ENCODE measurements at regions not wholly inside any gene's neighbourhood (a gene's known extent, or its start where the extent isn't known, plus 50 kb on each side); places are given as distances from the start of the nearest gene placed in this dataset.

DNA sequence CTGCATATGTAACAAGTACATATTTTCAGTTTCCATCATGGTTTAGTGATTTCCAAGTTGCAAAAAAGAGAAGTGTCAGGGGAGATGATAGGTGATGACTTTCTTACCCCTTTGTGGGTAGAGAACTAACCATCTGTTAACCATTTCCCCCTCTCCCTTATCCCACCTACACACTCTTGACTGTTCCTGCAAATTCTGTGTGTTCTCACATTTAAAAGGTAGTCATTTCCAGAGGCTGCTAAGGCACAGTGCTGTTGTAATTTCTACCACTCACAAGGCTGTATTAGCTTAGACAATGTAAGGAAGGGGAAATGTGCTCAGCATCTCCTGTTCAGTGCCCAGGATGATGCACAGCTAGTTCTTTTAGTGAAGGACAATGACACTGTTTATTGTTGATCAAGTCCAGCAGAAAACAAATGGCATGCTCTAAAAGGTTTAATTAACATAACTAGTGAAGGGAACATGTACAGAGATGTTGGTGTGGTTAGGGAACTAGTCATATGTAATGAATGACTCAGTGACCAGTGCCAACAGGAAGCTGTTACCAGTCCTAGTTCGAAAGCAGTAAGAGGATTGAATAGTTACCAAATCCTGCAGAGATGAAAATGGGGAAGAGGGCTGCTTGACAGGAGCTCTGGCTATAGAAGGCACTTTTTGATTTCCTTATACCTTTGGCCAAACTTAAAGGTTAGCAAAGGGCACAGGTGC is 165.1 kb downstream of the PLK2 start:
- TF ChIP-seq CTCF (IDR thresholded peaks at IDR 0.05) = no peak
- TF ChIP-seq POLR2A (IDR thresholded peaks at IDR 0.05) = no peak

Measured in lower leg skin (tissue), 3 donors.